ENCODE measurements at regions not wholly inside any gene's neighbourhood (a gene's known extent, or its start where the extent isn't known, plus 50 kb on each side); places are given as distances from the start of the nearest gene placed in this dataset.

GRCh38 chr10:9230625-9231024 is 1176.1 kb downstream of the GATA3 start:
- Mint-ChIP-seq H3K9me3 (ENCODE audit: unreplicated experiment) (no peaks in the 10 kb centered on the region), H3K4me3 (ENCODE audit: unreplicated experiment) (no peak overlapping the region)

GRCh38 chr10:9234191-9234590 is 1179.7 kb downstream of the GATA3 start:
- Histone ChIP-seq H3K4me1 (no peaks in the 10 kb centered on the region), H3K36me3 (ENCODE audit: control insufficient read depth, insufficient read depth, low read length) (no peaks in the 10 kb centered on the region), H3K9me3 (no peaks in the 10 kb centered on the region), H3K4me3 (ENCODE audit: low read depth, low read length) (no peak overlapping the region), H3K27me3 (replicated peaks; ENCODE audit: control insufficient read depth, insufficient read depth, low read length) (no peaks in the 10 kb centered on the region)
- peaks cover 3% of the 10 kb centered on the region for H3K27me3 Mint-ChIP-seq (ENCODE audit: insufficient read depth, unreplicated experiment)
- no peaks in the 10 kb centered on the region for H3K36me3 Mint-ChIP-seq (ENCODE audit: insufficient read depth, unreplicated experiment)
- DNase-seq, result no peak
- BruUV-seq (replicated peaks), result no TSS peak
- H3K27ac Mint-ChIP-seq (ENCODE audit: unreplicated experiment), result no peak overlapping the region
- H3K4me3 Mint-ChIP-seq (ENCODE audit: unreplicated experiment), result no peak overlapping the region
- H3K4me1 Mint-ChIP-seq (ENCODE audit: low read depth, unreplicated experiment), result no peaks in the 10 kb centered on the region
- TF ChIP-seq, protein P1, sequence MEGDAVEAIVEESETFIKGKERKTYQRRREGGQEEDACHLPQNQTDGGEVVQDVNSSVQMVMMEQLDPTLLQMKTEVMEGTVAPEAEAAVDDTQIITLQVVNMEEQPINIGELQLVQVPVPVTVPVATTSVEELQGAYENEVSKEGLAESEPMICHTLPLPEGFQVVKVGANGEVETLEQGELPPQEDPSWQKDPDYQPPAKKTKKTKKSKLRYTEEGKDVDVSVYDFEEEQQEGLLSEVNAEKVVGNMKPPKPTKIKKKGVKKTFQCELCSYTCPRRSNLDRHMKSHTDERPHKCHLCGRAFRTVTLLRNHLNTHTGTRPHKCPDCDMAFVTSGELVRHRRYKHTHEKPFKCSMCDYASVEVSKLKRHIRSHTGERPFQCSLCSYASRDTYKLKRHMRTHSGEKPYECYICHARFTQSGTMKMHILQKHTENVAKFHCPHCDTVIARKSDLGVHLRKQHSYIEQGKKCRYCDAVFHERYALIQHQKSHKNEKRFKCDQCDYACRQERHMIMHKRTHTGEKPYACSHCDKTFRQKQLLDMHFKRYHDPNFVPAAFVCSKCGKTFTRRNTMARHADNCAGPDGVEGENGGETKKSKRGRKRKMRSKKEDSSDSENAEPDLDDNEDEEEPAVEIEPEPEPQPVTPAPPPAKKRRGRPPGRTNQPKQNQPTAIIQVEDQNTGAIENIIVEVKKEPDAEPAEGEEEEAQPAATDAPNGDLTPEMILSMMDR (IDR thresholded peaks at IDR 0.05; ENCODE audit: insufficient read depth in 1 of 2, low read depth in 1 of 2, low read length in 1 of 2, severe bottlenecking in 1 of 2, unreplicated experiment in 1 of 2), result no peak
- H3K9me3 Mint-ChIP-seq (ENCODE audit: unreplicated experiment), result no peaks in the 10 kb centered on the region
- intact Hi-C loops (cut with micrococcal nuclease; ENCODE audit: unreplicated experiment), result no loop called here
- ChIA-PET CTCF (no interaction called here), POLR2A (no interaction called here)

More at GRCh38 chr10:9230625-9231024, 1176.1 kb downstream of the GATA3 start:
- H3K27me3 Mint-ChIP-seq (ENCODE audit: insufficient read depth, unreplicated experiment), result peaks cover 5% of the 10 kb centered on the region
- intact Hi-C loops (cut with micrococcal nuclease; ENCODE audit: unreplicated experiment), result no loop called here
- no peaks in the 10 kb centered on the region for H3K36me3 ChIP-seq (ENCODE audit: control insufficient read depth, insufficient read depth, low read length)
- H3K4me3 ChIP-seq (ENCODE audit: low read depth, low read length), result no peak overlapping the region
- H3K4me1 ChIP-seq, result no peaks in the 10 kb centered on the region
- DNase-seq, result no peak
- TF ChIP-seq, protein P1 (IDR thresholded peaks at IDR 0.05; ENCODE audit: insufficient read depth in 1 of 2, low read depth in 1 of 2, low read length in 1 of 2, severe bottlenecking in 1 of 2, unreplicated experiment in 1 of 2), result no peak
- ChIA-PET CTCF (no interaction called here), POLR2A (no interaction called here)
- no peaks in the 10 kb centered on the region for H3K27me3 ChIP-seq (replicated peaks; ENCODE audit: control insufficient read depth, insufficient read depth, low read length)
- no TSS peak for BruUV-seq (replicated peaks)
- H3K27ac Mint-ChIP-seq (ENCODE audit: unreplicated experiment), result no peak overlapping the region
- no peaks in the 10 kb centered on the region for H3K9me3 ChIP-seq
- no peaks in the 10 kb centered on the region for H3K36me3 Mint-ChIP-seq (ENCODE audit: insufficient read depth, unreplicated experiment)
- H3K4me1 Mint-ChIP-seq (ENCODE audit: low read depth, unreplicated experiment), result no peaks in the 10 kb centered on the region

- Mint-ChIP-seq H3K27me3 (ENCODE audit: insufficient read depth, unreplicated experiment) (no peaks in the 10 kb centered on the region), H3K9me3 (ENCODE audit: unreplicated experiment) (no peaks in the 10 kb centered on the region), H3K27ac (ENCODE audit: unreplicated experiment) (no peak overlapping the region), H3K36me3 (ENCODE audit: insufficient read depth, unreplicated experiment) (no peaks in the 10 kb centered on the region), H3K4me1 (ENCODE audit: low read depth, unreplicated experiment) (no peaks in the 10 kb centered on the region), H3K4me3 (ENCODE audit: unreplicated experiment) (no peak overlapping the region)
- TF ChIP-seq, protein P1 (IDR thresholded peaks at IDR 0.05; ENCODE audit: insufficient read depth in 1 of 2, low read depth in 1 of 2, low read length in 1 of 2, severe bottlenecking in 1 of 2, unreplicated experiment in 1 of 2), result no peak
- no peak for DNase-seq
- intact Hi-C loops (cut with micrococcal nuclease; ENCODE audit: unreplicated experiment), result no loop called here
- ChIA-PET CTCF (no interaction called here), POLR2A (no interaction called here)
- Histone ChIP-seq H3K27me3 (replicated peaks; ENCODE audit: control insufficient read depth, insufficient read depth, low read length) (no peaks in the 10 kb centered on the region), H3K4me3 (ENCODE audit: low read depth, low read length) (no peak overlapping the region), H3K9me3 (no peaks in the 10 kb centered on the region), H3K36me3 (ENCODE audit: control insufficient read depth, insufficient read depth, low read length) (no peaks in the 10 kb centered on the region), H3K4me1 (no peaks in the 10 kb centered on the region)
- BruUV-seq (replicated peaks), result no TSS peak
These were observed 1183.6 kb downstream of the GATA3 start for GRCh38 chr10:9238041-9238440.
